IPS DF 6.9 (cell line): ENCODE measurements at regions not wholly inside any gene's neighbourhood (a gene's known extent, or its start where the extent isn't known, plus 50 kb on each side); places are given as distances from the start of the nearest gene placed in this dataset.
"Not testable (repeated sequence)": the region's sequence is repeated elsewhere in the genome, so short reads cannot be mapped to it uniquely, and the experiment has no call there.

Experiments used
- DNase-seq: peaks from one replicate; pipeline ENCODE4 v3.0.0-alpha.2; 2013; ENCODE audit warnings: low read depth, low spot score
- H3K27ac ChIP-seq: one replicate; pipeline ENCODE4 v1.5.1; 2013; ENCODE audit warnings: low read length, control low read depth
- H3K27me3 ChIP-seq: 2 replicates; pipeline ENCODE4 v1.6.1; 2013; ENCODE audit warnings: mild to moderate bottlenecking, low read length; ENCODE audit not compliant: control insufficient read depth, insufficient read depth
- H3K36me3 ChIP-seq: 2 replicates; pipeline ENCODE4 v1.6.1; 2013; ENCODE audit warnings: low read length; ENCODE audit not compliant: control insufficient read depth, insufficient read depth
- H3K4me1 ChIP-seq: 2 replicates; pipeline ENCODE4 v1.6.1; 2013; ENCODE audit warnings: low read length; ENCODE audit not compliant: control insufficient read depth, insufficient read depth
- H3K4me3 ChIP-seq: 2 replicates; pipeline ENCODE4 v1.5.1; 2013; ENCODE audit warnings: mild to moderate bottlenecking, low read length
- H3K9me3 ChIP-seq: 2 replicates; pipeline ENCODE4 v1.6.1; 2013; ENCODE audit warnings: low read length, inconsistent platforms; ENCODE audit not compliant: control insufficient read depth, insufficient read depth
- WGBS: extraction: QIAGEN DNeasy Blood & Tissue Kit; methylation state at CpG from one replicate; pipeline ENCODE4 v1.1.7; 2013; ENCODE audit warnings: mixed read lengths, missing lambda C conversion rate; ENCODE audit not compliant: insufficient read length, insufficient coverage; 5-methylcytosine and 5-hydroxymethylcytosine counted together

DNA sequence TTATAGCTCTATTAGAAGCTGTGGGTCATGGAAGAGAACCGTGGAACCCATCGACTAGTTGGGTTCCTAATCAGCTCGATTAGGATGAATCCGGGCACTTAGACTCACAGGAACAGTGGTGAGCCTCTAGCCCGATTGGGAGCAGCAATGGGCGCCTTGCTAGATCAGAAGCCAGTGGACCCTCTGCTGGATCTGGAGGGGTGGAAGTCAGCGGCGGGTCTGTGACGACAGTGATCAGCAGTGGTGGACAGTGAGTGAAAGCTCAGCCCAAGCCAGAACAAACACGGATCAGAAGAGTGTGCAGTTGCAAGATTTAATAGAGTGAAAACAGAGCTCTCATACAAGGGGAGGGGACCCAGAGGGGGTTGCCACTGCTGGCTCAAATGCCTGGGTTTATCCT lies 1170.2 kb downstream of the OTOL1 start:
- H3K27ac ChIP-seq: no peak overlapping the region
- H3K36me3 ChIP-seq: no peaks in the 10 kb centered on the region
- H3K4me1 ChIP-seq: no peaks in the 10 kb centered on the region
- H3K9me3 ChIP-seq: no peaks in the 10 kb centered on the region
- no CpG with 5 or more reads among the region's 10 CpGs for WGBS
- H3K27me3 ChIP-seq: no peaks in the 10 kb centered on the region
- no peak for DNase-seq
- no peak overlapping the region for H3K4me3 ChIP-seq

- no peak overlapping the region for H3K27ac ChIP-seq
These were observed 1173.6 kb downstream of the OTOL1 start for GRCh38 chr3:162670181-162670580.

DNA sequence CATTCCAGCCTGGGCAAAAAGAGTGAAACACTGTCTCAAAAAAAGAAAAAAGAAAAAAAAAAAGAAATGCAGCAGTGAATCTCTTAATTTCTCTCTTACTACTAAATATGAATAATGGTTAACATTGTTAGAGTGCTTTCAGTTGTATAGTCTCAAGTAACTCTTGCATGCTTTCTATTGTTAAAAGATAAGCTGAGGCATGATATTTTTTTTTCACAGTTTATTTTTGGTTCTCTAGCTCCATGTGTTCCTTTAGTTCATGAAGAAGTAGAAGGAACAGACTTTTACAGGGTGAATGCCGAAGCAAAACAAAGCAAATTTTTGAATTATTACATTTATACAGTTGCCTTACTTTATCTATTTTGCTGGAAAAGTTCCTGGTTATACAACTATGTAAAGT lies 1180.9 kb downstream of the OTOL1 start:
- H3K27ac ChIP-seq: no peak overlapping the region
- H3K4me3 ChIP-seq: no peak overlapping the region
- H3K4me1 ChIP-seq: no peaks in the 10 kb centered on the region
- no CpG with 5 or more reads among the region's 1 CpG for WGBS
- no peak for DNase-seq
- H3K9me3 ChIP-seq: no peaks in the 10 kb centered on the region
- no peaks in the 10 kb centered on the region for H3K36me3 ChIP-seq
- no peaks in the 10 kb centered on the region for H3K27me3 ChIP-seq

More at GRCh38 chr3:162670181-162670580, 1173.6 kb downstream of the OTOL1 start:
- Histone ChIP-seq H3K27me3 (no peaks in the 10 kb centered on the region), H3K4me3 (no peak overlapping the region), H3K9me3 (no peaks in the 10 kb centered on the region), H3K36me3 (no peaks in the 10 kb centered on the region), H3K4me1 (no peaks in the 10 kb centered on the region)
- no peak for DNase-seq

DNA sequence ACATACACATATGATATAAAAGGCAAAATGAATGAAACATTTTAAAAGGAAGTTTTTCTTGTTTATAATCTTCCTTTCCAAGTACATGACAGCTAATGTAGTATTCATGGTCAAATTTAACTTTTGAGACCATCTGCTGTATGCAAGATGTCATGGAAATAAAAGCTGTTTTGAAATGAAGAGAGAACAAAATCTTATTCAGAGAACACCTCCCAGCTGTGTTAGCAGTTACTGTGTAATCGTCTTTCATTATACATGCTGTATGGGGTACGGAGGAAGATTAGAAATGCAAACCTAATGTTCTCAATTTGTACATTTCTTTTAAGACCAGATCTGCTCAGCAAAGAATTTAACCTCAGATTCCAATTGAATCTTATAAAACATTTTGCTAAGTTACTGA lies 1182.3 kb downstream of the OTOL1 start:
- no peaks in the 10 kb centered on the region for H3K9me3 ChIP-seq
- H3K27me3 ChIP-seq: no peaks in the 10 kb centered on the region
- no peaks in the 10 kb centered on the region for H3K36me3 ChIP-seq
- DNase-seq: no peak
- no peak overlapping the region for H3K4me3 ChIP-seq
- no CpG with 5 or more reads among the region's 2 CpGs for WGBS
- no peak overlapping the region for H3K27ac ChIP-seq
- H3K4me1 ChIP-seq: no peaks in the 10 kb centered on the region

GRCh38 chr3:162684260-162684659 lies 1187.7 kb downstream of the OTOL1 start:
- DNase-seq: no peak
- Histone ChIP-seq H3K4me3 (no peak overlapping the region), H3K27ac (no peak overlapping the region), H3K9me3 (no peaks in the 10 kb centered on the region), H3K36me3 (no peaks in the 10 kb centered on the region), H3K4me1 (no peaks in the 10 kb centered on the region), H3K27me3 (no peaks in the 10 kb centered on the region)
- WGBS: no CpG with 5 or more reads among the region's 3 CpGs

DNA sequence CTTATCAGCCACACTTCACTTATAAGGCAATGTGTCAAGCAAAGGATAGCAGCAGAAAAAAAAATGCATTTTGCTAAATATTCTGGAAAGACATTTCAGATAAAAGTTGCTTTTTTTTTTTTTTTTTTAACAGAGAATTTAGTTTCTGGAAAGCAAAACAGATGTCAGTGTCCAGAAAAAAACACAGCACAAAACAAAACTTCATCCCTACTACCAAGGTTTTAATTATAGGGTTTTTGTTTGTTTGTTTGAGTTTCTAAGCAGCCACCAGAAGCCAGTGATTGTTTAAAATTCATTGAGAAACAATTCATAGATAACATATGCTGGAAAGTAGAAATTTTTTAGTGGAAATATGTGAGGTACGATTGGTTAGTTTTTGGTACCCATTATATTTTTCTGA lies 1202.7 kb downstream of the OTOL1 start:
- H3K36me3 ChIP-seq: peaks cover 2% of the 10 kb centered on the region; the same call in 1 of the 2 replicates
- no peaks in the 10 kb centered on the region for H3K4me1 ChIP-seq
- no peak overlapping the region for H3K27ac ChIP-seq
- H3K4me3 ChIP-seq: no peak overlapping the region
- no peaks in the 10 kb centered on the region for H3K27me3 ChIP-seq
- WGBS: 100% methylated on average over 1 of the region's 1 CpG
- H3K9me3 ChIP-seq: no peaks in the 10 kb centered on the region
- DNase-seq: no peak

- no peak overlapping the region for H3K27ac ChIP-seq
- H3K36me3 ChIP-seq: peaks cover 2% of the 10 kb centered on the region; the same call in 1 of the 2 replicates
- WGBS: no CpG with 5 or more reads among the region's 4 CpGs
- H3K27me3 ChIP-seq: no peaks in the 10 kb centered on the region
- H3K4me3 ChIP-seq: no peak overlapping the region
- H3K4me1 ChIP-seq: no peaks in the 10 kb centered on the region
- no peak for DNase-seq
- H3K9me3 ChIP-seq: no peaks in the 10 kb centered on the region
These were observed 1204.6 kb downstream of the OTOL1 start for GRCh38 chr3:162701211-162701610.

- WGBS: no CpG with 5 or more reads among the region's 31 CpGs
- H3K27me3 ChIP-seq: no peaks in the 10 kb centered on the region
- H3K9me3 ChIP-seq: no peaks in the 10 kb centered on the region
- no peak for DNase-seq
- peaks cover 2% of the 10 kb centered on the region; the same call in 1 of the 2 replicates for H3K36me3 ChIP-seq
- H3K4me1 ChIP-seq: no peaks in the 10 kb centered on the region
- H3K4me3 ChIP-seq: no peak overlapping the region
- no peak overlapping the region for H3K27ac ChIP-seq
These were observed 1206.3 kb downstream of the OTOL1 start for GRCh38 chr3:162702768-162703385.

- no peaks in the 10 kb centered on the region for H3K4me1 ChIP-seq
- H3K36me3 ChIP-seq: peaks cover 2% of the 10 kb centered on the region; the same call in 1 of the 2 replicates
- no peaks in the 10 kb centered on the region for H3K27me3 ChIP-seq
- DNase-seq: no peak
- no peak overlapping the region for H3K4me3 ChIP-seq
- no peaks in the 10 kb centered on the region for H3K9me3 ChIP-seq
- no peak overlapping the region for H3K27ac ChIP-seq
- WGBS: no CpG with 5 or more reads among the region's 1 CpG
These were observed 1207.6 kb downstream of the OTOL1 start for GRCh38 chr3:162704238-162704637.

- Histone ChIP-seq H3K4me3 (no peak overlapping the region), H3K27me3 (no peaks in the 10 kb centered on the region), H3K27ac (no peak overlapping the region), H3K9me3 (no peaks in the 10 kb centered on the region), H3K4me1 (no peaks in the 10 kb centered on the region), H3K36me3 (peaks cover 2% of the 10 kb centered on the region; the same call in 1 of the 2 replicates)
- no peak for DNase-seq
- WGBS: no CpG with 5 or more reads among the region's 5 CpGs
These were observed 1208.3 kb downstream of the OTOL1 start for GRCh38 chr3:162704799-162705385.

- not testable (repeated sequence) for DNase-seq, H3K27ac ChIP-seq, H3K27me3 ChIP-seq, H3K36me3 ChIP-seq, H3K4me3 ChIP-seq, H3K9me3 ChIP-seq, H3K4me1 ChIP-seq
- no CpG with 5 or more reads among the region's 2 CpGs for WGBS
These were observed 1211.8 kb downstream of the OTOL1 start for GRCh38 chr3:162708394-162708793.
